HG03520 (cell line): ENCODE measurements at regions not wholly inside any gene's neighbourhood (a gene's known extent, or its start where the extent isn't known, plus 50 kb on each side); places are given as distances from the start of the nearest gene placed in this dataset.
A peak's percentile ranks its signal among the peaks of the same experiment; 100 is the strongest.
"Not testable (repeated sequence)": the region's sequence is repeated elsewhere in the genome, so short reads cannot be mapped to it uniquely, and the experiment has no call there.

Source experiments
- ATAC-seq: cut with Tn5 transposase; IDR thresholded peaks from one replicate; pipeline ENCODE4 v1.9.1; 2021; ENCODE audit warnings: mild to moderate bottlenecking, moderate library complexity; ENCODE audit not compliant: unreplicated experiment

GRCh38 chr12:22808860-22809259, 183.9 kb downstream of the ETNK1 start:
- no peak for ATAC-seq

- ATAC-seq, result no peak
Measured at GRCh38 chr12:22810036-22810435, 185.1 kb downstream of the ETNK1 start.

- ATAC-seq, result no peak
Measured at GRCh38 chr12:22812531-22812930, 187.6 kb downstream of the ETNK1 start.

GRCh38 chr12:22821985-22822384, 197.0 kb downstream of the ETNK1 start:
- no peak for ATAC-seq

GRCh38 chr12:22826026-22826425, 201.1 kb downstream of the ETNK1 start:
- no peak for ATAC-seq

GRCh38 chr12:22826446-22826981, 201.5 kb downstream of the ETNK1 start:
- ATAC-seq, result not testable (repeated sequence)

GRCh38 chr12:22828066-22828465, 203.1 kb downstream of the ETNK1 start:
- peak; percentile 92 for ATAC-seq

GRCh38 chr12:22835431-22835830, 210.5 kb downstream of the ETNK1 start:
- no peak for ATAC-seq

GRCh38 chr12:22850185-22850584, 225.2 kb downstream of the ETNK1 start:
- ATAC-seq, result no peak

GRCh38 chr12:22851532-22851931, 226.6 kb downstream of the ETNK1 start:
- ATAC-seq, result no peak

GRCh38 chr12:22855456-22855855, 230.5 kb downstream of the ETNK1 start:
- no peak for ATAC-seq

- ATAC-seq, result no peak
Measured at GRCh38 chr12:22856178-22856577, 231.2 kb downstream of the ETNK1 start.

- ATAC-seq, result no peak
Measured at GRCh38 chr12:22858849-22859570, 234.0 kb downstream of the ETNK1 start.

- no peak for ATAC-seq
Measured at GRCh38 chr12:22860926-22861325, 236.0 kb downstream of the ETNK1 start.

- no peak for ATAC-seq
Measured at GRCh38 chr12:22865822-22866221, 240.9 kb downstream of the ETNK1 start.

- no peak for ATAC-seq
Measured at GRCh38 chr12:22866406-22866805, 241.4 kb downstream of the ETNK1 start.

- ATAC-seq, result no peak
Measured at GRCh38 chr12:22874151-22874550, 249.2 kb downstream of the ETNK1 start.

- no peak for ATAC-seq
Measured at GRCh38 chr12:22876262-22876661, 251.3 kb downstream of the ETNK1 start.

GRCh38 chr12:22879203-22879602, 254.2 kb downstream of the ETNK1 start:
- no peak for ATAC-seq

GRCh38 chr12:22880331-22880730, 255.4 kb downstream of the ETNK1 start:
- ATAC-seq, result no peak

- no peak for ATAC-seq
Measured at GRCh38 chr12:22880807-22881206, 255.8 kb downstream of the ETNK1 start.

GRCh38 chr12:22881878-22882385, 257.0 kb downstream of the ETNK1 start:
- ATAC-seq, result no peak

- ATAC-seq, result no peak
Measured at GRCh38 chr12:22882559-22882958, 257.6 kb downstream of the ETNK1 start.
